Hepatocyte (in vitro differentiated cells): ENCODE measurements at regions not wholly inside any gene's neighbourhood (a gene's known extent, or its start where the extent isn't known, plus 50 kb on each side); places are given as distances from the start of the nearest gene placed in this dataset.
"Not testable (repeated sequence)": the region's sequence is repeated elsewhere in the genome, so short reads cannot be mapped to it uniquely, and the experiment has no call there.

ENCODE experiments used
- DNase-seq: peaks from one replicate; pipeline ENCODE4 v3.0.0-alpha.2; 2016; ENCODE audit warnings: low spot score
- H2AFZ ChIP-seq: fragments of 200-600 bp; sonication (generic); 2 replicates; pipeline ENCODE4 v1.6.0; 2016; ENCODE audit warnings: antibody characterized with exemption, mild to moderate bottlenecking
- H3K27ac ChIP-seq: fragments of 200-600 bp; sonication (generic); 2 replicates; pipeline ENCODE4 v1.5.1; 2016; ENCODE audit warnings: mild to moderate bottlenecking
- H3K27me3 ChIP-seq: fragments of 200-600 bp; sonication (generic); 2 replicates; pipeline ENCODE4 v1.6.1; 2016
- H3K36me3 ChIP-seq: fragments of 200-600 bp; sonication (generic); replicated peaks from 2 replicates; pipeline ENCODE4 v1.5.1; 2016; ENCODE audit warnings: low read depth; ENCODE audit not compliant: insufficient read depth
- H3K4me1 ChIP-seq: fragments of 200-600 bp; sonication (generic); 2 replicates; pipeline ENCODE4 v1.5.1; 2016; ENCODE audit warnings: mild to moderate bottlenecking, moderate library complexity; ENCODE audit not compliant: insufficient read depth
- H3K4me2 ChIP-seq: fragments of 200-600 bp; sonication (generic); 2 replicates; pipeline ENCODE4 v1.6.0; 2016
- H3K4me3 ChIP-seq: fragments of 200-600 bp; sonication (generic); 2 replicates; pipeline ENCODE4 v1.5.1; 2016; ENCODE audit warnings: mild to moderate bottlenecking
- H3K79me2 ChIP-seq: fragments of 200-600 bp; sonication (generic); 2 replicates; pipeline ENCODE4 v1.6.0; 2017; ENCODE audit warnings: mild to moderate bottlenecking
- H3K9me2 ChIP-seq: fragments of 200-600 bp; sonication (generic); replicated peaks from 2 replicates; pipeline ENCODE4 v1.6.0; 2017; ENCODE audit warnings: mild to moderate bottlenecking; ENCODE audit not compliant: insufficient read depth
- H3K9me3 ChIP-seq: fragments of 200-600 bp; sonication (generic); 2 replicates; pipeline ENCODE4 v1.5.1; 2016; ENCODE audit warnings: low read depth, mild to moderate bottlenecking
- H4K20me1 ChIP-seq: fragments of 200-600 bp; sonication (generic); 2 replicates; pipeline ENCODE4 v1.6.0; 2016; ENCODE audit warnings: mild to moderate bottlenecking; ENCODE audit not compliant: insufficient read depth, poor library complexity, severe bottlenecking
- CTCF ChIP-seq: fragments of 200-600 bp; sonication (generic); IDR thresholded peaks from 2 replicates; pipeline ENCODE4 v1.5.1; 2016; ENCODE audit warnings: antibody characterized with exemption, mild to moderate bottlenecking; ENCODE audit not compliant: poor library complexity
- EZH2 ChIP-seq: fragments of 200-600 bp; sonication (generic); IDR thresholded peaks from 2 replicates; pipeline ENCODE4 v1.6.1; 2016; ENCODE audit warnings: antibody characterized with exemption, mild to moderate bottlenecking, borderline replicate concordance
- EZH2phosphoT487 ChIP-seq: fragments of 200-600 bp; sonication (generic); IDR thresholded peaks from one replicate; pipeline ENCODE4 v1.6.1; 2018; ENCODE audit warnings: antibody characterized with exemption, mild to moderate bottlenecking, low read depth, moderate library complexity; ENCODE audit not compliant: unreplicated experiment, severe bottlenecking
- WGBS: methylation state at CpG from one replicate; pipeline ENCODE4 v1.1.6; 2016; ENCODE audit warnings: low lambda C conversion rate; ENCODE audit errors: missing lambda C conversion rate; 5-methylcytosine and 5-hydroxymethylcytosine counted together

- not testable (repeated sequence) for H3K36me3 ChIP-seq, H3K79me2 ChIP-seq, H3K4me3 ChIP-seq, H3K27me3 ChIP-seq, H3K27ac ChIP-seq, H3K9me3 ChIP-seq, H3K4me2 ChIP-seq, H3K4me1 ChIP-seq, H4K20me1 ChIP-seq, H3K9me2 ChIP-seq, H2AFZ ChIP-seq, DNase-seq
- 82% methylated on average over 13 of the region's 13 CpGs for WGBS
Observed at GRCh38 chr16:29193634-29194033, 208.8 kb downstream of the LAT start.

- H3K79me2 ChIP-seq, H3K4me2 ChIP-seq, H3K27ac ChIP-seq, H2AFZ ChIP-seq, H3K4me3 ChIP-seq, DNase-seq, H3K9me2 ChIP-seq, H3K36me3 ChIP-seq, H4K20me1 ChIP-seq, H3K9me3 ChIP-seq, H3K4me1 ChIP-seq, H3K27me3 ChIP-seq: not testable (repeated sequence)
- WGBS, result 90% methylated on average over 13 of the region's 14 CpGs
Observed at GRCh38 chr16:29193248-29193574, 208.4 kb downstream of the LAT start.

GRCh38 chr16:29192329-29193247 is 207.7 kb downstream of the LAT start:
- Histone ChIP-seq H2AFZ (no peak overlapping the region), H3K4me1 (no peaks in the 10 kb centered on the region), H3K36me3 (no peaks in the 10 kb centered on the region), H4K20me1 (no peaks in the 10 kb centered on the region), H3K9me3 (no peaks in the 10 kb centered on the region), H3K9me2 (no peaks in the 10 kb centered on the region), H3K4me3 (no peak overlapping the region), H3K27me3 (no peaks in the 10 kb centered on the region), H3K79me2 (no peaks in the 10 kb centered on the region), H3K4me2 (no peak overlapping the region), H3K27ac (no peak overlapping the region)
- WGBS, result 92% methylated on average over 17 of the region's 17 CpGs
- no peak for DNase-seq
- no peak for TF ChIP-seq EZH2
- no peak for TF ChIP-seq EZH2phosphoT487
- no peak for TF ChIP-seq CTCF

- H3K9me2 ChIP-seq, H3K9me3 ChIP-seq, H2AFZ ChIP-seq, H3K79me2 ChIP-seq, H3K4me3 ChIP-seq, H4K20me1 ChIP-seq, H3K4me1 ChIP-seq, H3K27ac ChIP-seq, H3K27me3 ChIP-seq, DNase-seq, H3K4me2 ChIP-seq, H3K36me3 ChIP-seq: not testable (repeated sequence)
- WGBS, result 91% methylated on average over 12 of the region's 12 CpGs
Observed at GRCh38 chr16:29191636-29192180, 206.9 kb downstream of the LAT start.

- not testable (repeated sequence) for H2AFZ ChIP-seq, H3K4me2 ChIP-seq, H3K4me1 ChIP-seq, H3K27ac ChIP-seq, H3K27me3 ChIP-seq, H4K20me1 ChIP-seq, H3K9me2 ChIP-seq, H3K9me3 ChIP-seq, H3K4me3 ChIP-seq, H3K79me2 ChIP-seq, H3K36me3 ChIP-seq, DNase-seq
- WGBS, result 83% methylated on average over 19 of the region's 19 CpGs
Observed at GRCh38 chr16:29190553-29191431, 205.9 kb downstream of the LAT start.

GRCh38 chr16:29188806-29189205 is 204.0 kb downstream of the LAT start:
- H3K9me3 ChIP-seq, H3K4me1 ChIP-seq, H3K4me2 ChIP-seq, H4K20me1 ChIP-seq, H2AFZ ChIP-seq, H3K36me3 ChIP-seq, H3K9me2 ChIP-seq, H3K4me3 ChIP-seq, DNase-seq, H3K27me3 ChIP-seq, H3K79me2 ChIP-seq, H3K27ac ChIP-seq: not testable (repeated sequence)
- 94% methylated on average over 9 of the region's 9 CpGs for WGBS

- H3K9me3 ChIP-seq, H3K79me2 ChIP-seq, H3K4me2 ChIP-seq, H3K27me3 ChIP-seq, H4K20me1 ChIP-seq, H3K9me2 ChIP-seq, H3K36me3 ChIP-seq, H3K4me1 ChIP-seq, H3K4me3 ChIP-seq, H2AFZ ChIP-seq, DNase-seq: not testable (repeated sequence)
- H3K27ac ChIP-seq, result peak overlapping the region; percentile 34
- WGBS, result 81% methylated on average over 34 of the region's 35 CpGs
Observed at GRCh38 chr16:29186306-29187220, 201.7 kb downstream of the LAT start.
